Hepatocyte (in vitro differentiated cells): ENCODE measurements at regions not wholly inside any gene's neighbourhood (a gene's known extent, or its start where the extent isn't known, plus 50 kb on each side); places are given as distances from the start of the nearest gene placed in this dataset.

Experiments
- DNase-seq: peaks from one replicate; pipeline ENCODE4 v3.0.0-alpha.2; 2016; ENCODE audit warnings: low spot score
- H2AFZ ChIP-seq: fragments of 200-600 bp; sonication (generic); 2 replicates; pipeline ENCODE4 v1.6.0; 2016; ENCODE audit warnings: antibody characterized with exemption, mild to moderate bottlenecking
- H3K27ac ChIP-seq: fragments of 200-600 bp; sonication (generic); 2 replicates; pipeline ENCODE4 v1.5.1; 2016; ENCODE audit warnings: mild to moderate bottlenecking
- H3K27me3 ChIP-seq: fragments of 200-600 bp; sonication (generic); 2 replicates; pipeline ENCODE4 v1.6.1; 2016
- H3K36me3 ChIP-seq: fragments of 200-600 bp; sonication (generic); replicated peaks from 2 replicates; pipeline ENCODE4 v1.5.1; 2016; ENCODE audit warnings: low read depth; ENCODE audit not compliant: insufficient read depth
- H3K4me1 ChIP-seq: fragments of 200-600 bp; sonication (generic); 2 replicates; pipeline ENCODE4 v1.5.1; 2016; ENCODE audit warnings: mild to moderate bottlenecking, moderate library complexity; ENCODE audit not compliant: insufficient read depth
- H3K4me2 ChIP-seq: fragments of 200-600 bp; sonication (generic); 2 replicates; pipeline ENCODE4 v1.6.0; 2016
- H3K4me3 ChIP-seq: fragments of 200-600 bp; sonication (generic); 2 replicates; pipeline ENCODE4 v1.5.1; 2016; ENCODE audit warnings: mild to moderate bottlenecking
- H3K79me2 ChIP-seq: fragments of 200-600 bp; sonication (generic); 2 replicates; pipeline ENCODE4 v1.6.0; 2017; ENCODE audit warnings: mild to moderate bottlenecking
- H3K9me2 ChIP-seq: fragments of 200-600 bp; sonication (generic); replicated peaks from 2 replicates; pipeline ENCODE4 v1.6.0; 2017; ENCODE audit warnings: mild to moderate bottlenecking; ENCODE audit not compliant: insufficient read depth
- H3K9me3 ChIP-seq: fragments of 200-600 bp; sonication (generic); 2 replicates; pipeline ENCODE4 v1.5.1; 2016; ENCODE audit warnings: low read depth, mild to moderate bottlenecking
- H4K20me1 ChIP-seq: fragments of 200-600 bp; sonication (generic); 2 replicates; pipeline ENCODE4 v1.6.0; 2016; ENCODE audit warnings: mild to moderate bottlenecking; ENCODE audit not compliant: insufficient read depth, poor library complexity, severe bottlenecking
- CTCF ChIP-seq: fragments of 200-600 bp; sonication (generic); IDR thresholded peaks from 2 replicates; pipeline ENCODE4 v1.5.1; 2016; ENCODE audit warnings: antibody characterized with exemption, mild to moderate bottlenecking; ENCODE audit not compliant: poor library complexity
- EZH2 ChIP-seq: fragments of 200-600 bp; sonication (generic); IDR thresholded peaks from 2 replicates; pipeline ENCODE4 v1.6.1; 2016; ENCODE audit warnings: antibody characterized with exemption, mild to moderate bottlenecking, borderline replicate concordance
- EZH2phosphoT487 ChIP-seq: fragments of 200-600 bp; sonication (generic); IDR thresholded peaks from one replicate; pipeline ENCODE4 v1.6.1; 2018; ENCODE audit warnings: antibody characterized with exemption, mild to moderate bottlenecking, low read depth, moderate library complexity; ENCODE audit not compliant: unreplicated experiment, severe bottlenecking
- WGBS: methylation state at CpG from one replicate; pipeline ENCODE4 v1.1.6; 2016; ENCODE audit warnings: low lambda C conversion rate; ENCODE audit errors: missing lambda C conversion rate; 5-methylcytosine and 5-hydroxymethylcytosine counted together

- no peak overlapping the region for H2AFZ ChIP-seq
- H3K4me1 ChIP-seq = no peaks in the 10 kb centered on the region
- no peak for DNase-seq
- no peaks in the 10 kb centered on the region for H3K36me3 ChIP-seq
- no peaks in the 10 kb centered on the region for H3K9me2 ChIP-seq
- no peak overlapping the region for H3K4me2 ChIP-seq
- no peaks in the 10 kb centered on the region for H4K20me1 ChIP-seq
- no peaks in the 10 kb centered on the region for H3K9me3 ChIP-seq
- TF ChIP-seq CTCF = no peak
- no peak for TF ChIP-seq EZH2phosphoT487
- no peak for TF ChIP-seq EZH2
- H3K27me3 ChIP-seq = no peaks in the 10 kb centered on the region
- no peak overlapping the region for H3K4me3 ChIP-seq
- WGBS = 45% methylated on average over 3 of the region's 3 CpGs
- H3K79me2 ChIP-seq = no peaks in the 10 kb centered on the region
- no peak overlapping the region for H3K27ac ChIP-seq
These were observed 140.6 kb upstream of the TENM3 start for GRCh38 chr4:182102576-182102975.

- Histone ChIP-seq H3K4me2 (no peak overlapping the region), H3K9me2 (no peaks in the 10 kb centered on the region), H3K27me3 (no peaks in the 10 kb centered on the region), H3K4me1 (no peaks in the 10 kb centered on the region), H2AFZ (no peak overlapping the region), H4K20me1 (no peaks in the 10 kb centered on the region), H3K4me3 (no peak overlapping the region), H3K36me3 (no peaks in the 10 kb centered on the region), H3K79me2 (no peaks in the 10 kb centered on the region), H3K9me3 (no peaks in the 10 kb centered on the region), H3K27ac (no peak overlapping the region)
- TF ChIP-seq EZH2 = no peak
- no peak for TF ChIP-seq CTCF
- no peak for TF ChIP-seq EZH2phosphoT487
- no peak for DNase-seq
- 79% methylated on average over 5 of the region's 5 CpGs for WGBS
These were observed 139.4 kb upstream of the TENM3 start for GRCh38 chr4:182103614-182104319.

GRCh38 chr4:182105416-182105815 is 137.8 kb upstream of the TENM3 start:
- TF ChIP-seq CTCF = no peak
- TF ChIP-seq EZH2phosphoT487 = no peak
- no peak for TF ChIP-seq EZH2

GRCh38 chr4:182107931-182108330 is 135.3 kb upstream of the TENM3 start:
- Histone ChIP-seq H3K36me3 (no peaks in the 10 kb centered on the region), H2AFZ (no peak overlapping the region), H3K9me3 (no peaks in the 10 kb centered on the region), H3K9me2 (no peaks in the 10 kb centered on the region), H3K79me2 (no peaks in the 10 kb centered on the region), H3K4me2 (no peak overlapping the region), H3K4me3 (no peak overlapping the region), H3K27me3 (no peaks in the 10 kb centered on the region), H3K4me1 (no peaks in the 10 kb centered on the region), H3K27ac (no peak overlapping the region), H4K20me1 (no peaks in the 10 kb centered on the region)
- no peak for TF ChIP-seq EZH2
- no peak for TF ChIP-seq EZH2phosphoT487
- TF ChIP-seq CTCF = no peak
- WGBS = 63% methylated on average over 8 of the region's 8 CpGs
- no peak for DNase-seq

More at GRCh38 chr4:182105416-182105815, 137.8 kb upstream of the TENM3 start:
- Histone ChIP-seq H3K79me2 (no peaks in the 10 kb centered on the region), H3K4me3 (no peak overlapping the region), H3K27ac (no peak overlapping the region), H3K27me3 (no peaks in the 10 kb centered on the region), H3K4me2 (no peak overlapping the region), H3K4me1 (no peaks in the 10 kb centered on the region), H3K9me3 (no peaks in the 10 kb centered on the region), H2AFZ (no peak overlapping the region), H3K9me2 (no peaks in the 10 kb centered on the region), H4K20me1 (no peaks in the 10 kb centered on the region), H3K36me3 (no peaks in the 10 kb centered on the region)
- 96% methylated on average over 7 of the region's 7 CpGs for WGBS
- no peak for DNase-seq
